Left kidney (tissue), 1 donor: ENCODE measurements at regions not wholly inside any gene's neighbourhood (a gene's known extent, or its start where the extent isn't known, plus 50 kb on each side); places are given as distances from the start of the nearest gene placed in this dataset.
"Not testable (repeated sequence)": the region's sequence is repeated elsewhere in the genome, so short reads cannot be mapped to it uniquely, and the experiment has no call there.

Experiments
- DNase-seq: peaks from one replicate; pipeline ENCODE4 v3.0.0-alpha.2; 2013

- DNase-seq = no peak
Measured at GRCh38 chr6:155762649-155763048, 307.0 kb upstream of the NOX3 start.

- DNase-seq = no peak
Measured at GRCh38 chr6:155755452-155755851, 299.8 kb upstream of the NOX3 start.

- not testable (repeated sequence) for DNase-seq
Measured at GRCh38 chr6:155748778-155749177, 293.1 kb upstream of the NOX3 start.

GRCh38 chr6:155747491-155747890 is 291.9 kb upstream of the NOX3 start:
- DNase-seq = no peak

GRCh38 chr6:155740781-155741399 is 285.3 kb upstream of the NOX3 start:
- DNase-seq = no peak

- DNase-seq = no peak
Measured at GRCh38 chr6:155738602-155739105, 283.0 kb upstream of the NOX3 start.

GRCh38 chr6:155717374-155717773 is 261.7 kb upstream of the NOX3 start:
- DNase-seq = no peak

GRCh38 chr6:155710704-155711103 is 255.1 kb upstream of the NOX3 start:
- DNase-seq = no peak

- no peak for DNase-seq
Measured at GRCh38 chr6:155709262-155709661, 253.6 kb upstream of the NOX3 start.

- DNase-seq = no peak
Measured at GRCh38 chr6:155708100-155708499, 252.5 kb upstream of the NOX3 start.

- DNase-seq = no peak
Measured at GRCh38 chr6:155706806-155707205, 251.2 kb upstream of the NOX3 start.

- DNase-seq = no peak
Measured at GRCh38 chr6:155706341-155706740, 250.7 kb upstream of the NOX3 start.

- DNase-seq = no peak
Measured at GRCh38 chr6:155701342-155701741, 245.7 kb upstream of the NOX3 start.

GRCh38 chr6:155695495-155695894 is 239.9 kb upstream of the NOX3 start:
- no peak for DNase-seq

GRCh38 chr6:155694419-155694790 is 238.8 kb upstream of the NOX3 start:
- DNase-seq = no peak

- DNase-seq = peak; percentile 38
Measured at GRCh38 chr6:155693573-155694418, 238.2 kb upstream of the NOX3 start.

- DNase-seq = no peak
Measured at GRCh38 chr6:155690820-155691219, 235.2 kb upstream of the NOX3 start.

GRCh38 chr6:155687645-155688044 is 232.0 kb upstream of the NOX3 start:
- no peak for DNase-seq

GRCh38 chr6:155684416-155685196 is 229.0 kb upstream of the NOX3 start:
- DNase-seq = no peak

- DNase-seq = no peak
Measured at GRCh38 chr6:155678361-155678760, 222.7 kb upstream of the NOX3 start.

- DNase-seq = no peak
Measured at GRCh38 chr6:155676346-155676745, 220.7 kb upstream of the NOX3 start.

GRCh38 chr6:155670655-155671054 is 215.0 kb upstream of the NOX3 start:
- no peak for DNase-seq
